H1 (cell line): ENCODE measurements at regions not wholly inside any gene's neighbourhood (a gene's known extent, or its start where the extent isn't known, plus 50 kb on each side); places are given as distances from the start of the nearest gene placed in this dataset.

Source experiments
- CBX8 ChIP-seq: fragments of 300-800, 300-1000 bp; sonication (generic); IDR thresholded peaks from 2 replicates; pipeline ENCODE4 v1.7.1; 2016; ENCODE audit warnings: low read depth, low read length, borderline replicate concordance
- CREB1 ChIP-seq: IDR thresholded peaks from 2 replicates; pipeline ENCODE4 v1.6.1; 2012; ENCODE audit warnings: inconsistent platforms
- EZH2 ChIP-seq: fragments of 200-600 bp; sonication (generic); IDR thresholded peaks from 2 replicates; pipeline ENCODE4 v1.7.1; 2012; ENCODE audit warnings: low read depth, mild to moderate bottlenecking, moderate library complexity, low read length, inconsistent platforms; ENCODE audit not compliant: severe bottlenecking
- HDAC6 ChIP-seq: IDR thresholded peaks from one replicate; pipeline ENCODE4 v1.7.1; 2012; ENCODE audit warnings: low read depth, mild to moderate bottlenecking, inconsistent platforms, low read length, moderate library complexity
- KDM4A ChIP-seq: IDR thresholded peaks from one replicate; pipeline ENCODE4 v1.7.1; 2012; ENCODE audit warnings: low read depth, mild to moderate bottlenecking, moderate library complexity, low read length, inconsistent platforms; ENCODE audit not compliant: severe bottlenecking
- RAD21 ChIP-seq, 2 experiments: IDR thresholded peaks in 1 of 2; conservative IDR thresholded peaks in 1 of 2; 2 replicates each; pipeline ENCODE4 v1.6.1; 2011; ENCODE audit warnings: low read depth in 2 of 2, low read length in 2 of 2, improper control_type of control experiment in 1 of 2, inconsistent platforms in 1 of 2, mild to moderate bottlenecking in 1 of 2, moderate library complexity in 1 of 2
- SIX5 ChIP-seq: IDR thresholded peaks from 2 replicates; pipeline ENCODE4 v1.6.1; 2011; ENCODE audit warnings: mild to moderate bottlenecking, low read depth, low read length
- TAF1 ChIP-seq: IDR thresholded peaks from 2 replicates; pipeline ENCODE4 v1.6.1; 2011; ENCODE audit warnings: mild to moderate bottlenecking, low read depth, low read length
- TAF7 ChIP-seq: optimal IDR thresholded peaks from 2 replicates; pipeline ENCODE3; 2011; ENCODE audit warnings: low read depth, mild to moderate bottlenecking, inconsistent platforms, low read length, moderate library complexity, borderline replicate concordance
- TBP ChIP-seq: IDR thresholded peaks from 2 replicates; pipeline ENCODE4 v1.6.1; 2011; ENCODE audit warnings: low read depth, low read length, improper control_type of control experiment
- TCF12 ChIP-seq: IDR thresholded peaks from 2 replicates; pipeline ENCODE4 v1.6.1; 2011; ENCODE audit warnings: low read depth, mild to moderate bottlenecking, low read length
- ZNF274 ChIP-seq: IDR thresholded peaks from 2 replicates; pipeline ENCODE4 v1.7.0; 2012; ENCODE audit warnings: low read length, borderline replicate concordance; ENCODE audit errors: extremely low read depth
- TF ChIP-seq, protein P1 (sequence below): fragments of 300-600 bp; sonication (generic); IDR thresholded peaks from 2 replicates; pipeline ENCODE4 v1.7.1; 2012; ENCODE audit warnings: low read length, moderate library complexity, mild to moderate bottlenecking, inconsistent platforms; ENCODE audit not compliant: insufficient replicate concordance

- TF ChIP-seq, protein P1, sequence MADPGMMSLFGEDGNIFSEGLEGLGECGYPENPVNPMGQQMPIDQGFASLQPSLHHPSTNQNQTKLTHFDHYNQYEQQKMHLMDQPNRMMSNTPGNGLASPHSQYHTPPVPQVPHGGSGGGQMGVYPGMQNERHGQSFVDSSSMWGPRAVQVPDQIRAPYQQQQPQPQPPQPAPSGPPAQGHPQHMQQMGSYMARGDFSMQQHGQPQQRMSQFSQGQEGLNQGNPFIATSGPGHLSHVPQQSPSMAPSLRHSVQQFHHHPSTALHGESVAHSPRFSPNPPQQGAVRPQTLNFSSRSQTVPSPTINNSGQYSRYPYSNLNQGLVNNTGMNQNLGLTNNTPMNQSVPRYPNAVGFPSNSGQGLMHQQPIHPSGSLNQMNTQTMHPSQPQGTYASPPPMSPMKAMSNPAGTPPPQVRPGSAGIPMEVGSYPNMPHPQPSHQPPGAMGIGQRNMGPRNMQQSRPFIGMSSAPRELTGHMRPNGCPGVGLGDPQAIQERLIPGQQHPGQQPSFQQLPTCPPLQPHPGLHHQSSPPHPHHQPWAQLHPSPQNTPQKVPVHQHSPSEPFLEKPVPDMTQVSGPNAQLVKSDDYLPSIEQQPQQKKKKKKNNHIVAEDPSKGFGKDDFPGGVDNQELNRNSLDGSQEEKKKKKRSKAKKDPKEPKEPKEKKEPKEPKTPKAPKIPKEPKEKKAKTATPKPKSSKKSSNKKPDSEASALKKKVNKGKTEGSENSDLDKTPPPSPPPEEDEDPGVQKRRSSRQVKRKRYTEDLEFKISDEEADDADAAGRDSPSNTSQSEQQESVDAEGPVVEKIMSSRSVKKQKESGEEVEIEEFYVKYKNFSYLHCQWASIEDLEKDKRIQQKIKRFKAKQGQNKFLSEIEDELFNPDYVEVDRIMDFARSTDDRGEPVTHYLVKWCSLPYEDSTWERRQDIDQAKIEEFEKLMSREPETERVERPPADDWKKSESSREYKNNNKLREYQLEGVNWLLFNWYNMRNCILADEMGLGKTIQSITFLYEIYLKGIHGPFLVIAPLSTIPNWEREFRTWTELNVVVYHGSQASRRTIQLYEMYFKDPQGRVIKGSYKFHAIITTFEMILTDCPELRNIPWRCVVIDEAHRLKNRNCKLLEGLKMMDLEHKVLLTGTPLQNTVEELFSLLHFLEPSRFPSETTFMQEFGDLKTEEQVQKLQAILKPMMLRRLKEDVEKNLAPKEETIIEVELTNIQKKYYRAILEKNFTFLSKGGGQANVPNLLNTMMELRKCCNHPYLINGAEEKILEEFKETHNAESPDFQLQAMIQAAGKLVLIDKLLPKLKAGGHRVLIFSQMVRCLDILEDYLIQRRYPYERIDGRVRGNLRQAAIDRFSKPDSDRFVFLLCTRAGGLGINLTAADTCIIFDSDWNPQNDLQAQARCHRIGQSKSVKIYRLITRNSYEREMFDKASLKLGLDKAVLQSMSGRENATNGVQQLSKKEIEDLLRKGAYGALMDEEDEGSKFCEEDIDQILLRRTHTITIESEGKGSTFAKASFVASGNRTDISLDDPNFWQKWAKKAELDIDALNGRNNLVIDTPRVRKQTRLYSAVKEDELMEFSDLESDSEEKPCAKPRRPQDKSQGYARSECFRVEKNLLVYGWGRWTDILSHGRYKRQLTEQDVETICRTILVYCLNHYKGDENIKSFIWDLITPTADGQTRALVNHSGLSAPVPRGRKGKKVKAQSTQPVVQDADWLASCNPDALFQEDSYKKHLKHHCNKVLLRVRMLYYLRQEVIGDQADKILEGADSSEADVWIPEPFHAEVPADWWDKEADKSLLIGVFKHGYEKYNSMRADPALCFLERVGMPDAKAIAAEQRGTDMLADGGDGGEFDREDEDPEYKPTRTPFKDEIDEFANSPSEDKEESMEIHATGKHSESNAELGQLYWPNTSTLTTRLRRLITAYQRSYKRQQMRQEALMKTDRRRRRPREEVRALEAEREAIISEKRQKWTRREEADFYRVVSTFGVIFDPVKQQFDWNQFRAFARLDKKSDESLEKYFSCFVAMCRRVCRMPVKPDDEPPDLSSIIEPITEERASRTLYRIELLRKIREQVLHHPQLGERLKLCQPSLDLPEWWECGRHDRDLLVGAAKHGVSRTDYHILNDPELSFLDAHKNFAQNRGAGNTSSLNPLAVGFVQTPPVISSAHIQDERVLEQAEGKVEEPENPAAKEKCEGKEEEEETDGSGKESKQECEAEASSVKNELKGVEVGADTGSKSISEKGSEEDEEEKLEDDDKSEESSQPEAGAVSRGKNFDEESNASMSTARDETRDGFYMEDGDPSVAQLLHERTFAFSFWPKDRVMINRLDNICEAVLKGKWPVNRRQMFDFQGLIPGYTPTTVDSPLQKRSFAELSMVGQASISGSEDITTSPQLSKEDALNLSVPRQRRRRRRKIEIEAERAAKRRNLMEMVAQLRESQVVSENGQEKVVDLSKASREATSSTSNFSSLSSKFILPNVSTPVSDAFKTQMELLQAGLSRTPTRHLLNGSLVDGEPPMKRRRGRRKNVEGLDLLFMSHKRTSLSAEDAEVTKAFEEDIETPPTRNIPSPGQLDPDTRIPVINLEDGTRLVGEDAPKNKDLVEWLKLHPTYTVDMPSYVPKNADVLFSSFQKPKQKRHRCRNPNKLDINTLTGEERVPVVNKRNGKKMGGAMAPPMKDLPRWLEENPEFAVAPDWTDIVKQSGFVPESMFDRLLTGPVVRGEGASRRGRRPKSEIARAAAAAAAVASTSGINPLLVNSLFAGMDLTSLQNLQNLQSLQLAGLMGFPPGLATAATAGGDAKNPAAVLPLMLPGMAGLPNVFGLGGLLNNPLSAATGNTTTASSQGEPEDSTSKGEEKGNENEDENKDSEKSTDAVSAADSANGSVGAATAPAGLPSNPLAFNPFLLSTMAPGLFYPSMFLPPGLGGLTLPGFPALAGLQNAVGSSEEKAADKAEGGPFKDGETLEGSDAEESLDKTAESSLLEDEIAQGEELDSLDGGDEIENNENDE: no peak
- TF ChIP-seq TAF7 (no peak), KDM4A (no peak), TBP (no peak), ZNF274 (no peak), RAD21 (IDR thresholded peaks at IDR 0.05 in 1 of 2, conservative IDR thresholded peaks at IDR 0.05 in 1 of 2; ENCODE audit: low read depth in 2 of 2, low read length in 2 of 2) (no peak), CREB1 (no peak), CBX8 (no peak), HDAC6 (no peak), EZH2 (no peak), TCF12 (no peak), SIX5 (no peak), TAF1 (no peak)
Measured at GRCh38 chr3:147735616-147736015, 326.5 kb downstream of the ZIC1 start (continued).
